GM12878 (cell line): ENCODE measurements at regions not wholly inside any gene's neighbourhood (a gene's known extent, or its start where the extent isn't known, plus 50 kb on each side); places are given as distances from the start of the nearest gene placed in this dataset.

Source experiments
- ATF7 ChIP-seq: fragments of 450-650 bp; IDR thresholded peaks from 2 replicates; pipeline ENCODE4 v1.6.1; 2016; ENCODE audit warnings: low read depth, mild to moderate bottlenecking
- BCLAF1 ChIP-seq: fragments of 450-650 bp; IDR thresholded peaks from 2 replicates; pipeline ENCODE4 v1.6.1; 2017; ENCODE audit warnings: antibody characterized with exemption, mild to moderate bottlenecking, moderate library complexity
- E4F1 ChIP-seq: fragments of 450-650 bp; IDR thresholded peaks from 2 replicates; pipeline ENCODE4 v1.6.1; 2018; ENCODE audit warnings: borderline replicate concordance, mild to moderate bottlenecking; ENCODE audit not compliant: partially characterized antibody
- ELK1 ChIP-seq: IDR thresholded peaks from 2 replicates; pipeline ENCODE4 v1.6.1; 2012; ENCODE audit warnings: low read depth, low read length, improper control_type of control experiment
- EZH2 ChIP-seq: IDR thresholded peaks from 2 replicates; pipeline ENCODE4 v1.6.1; 2012; ENCODE audit warnings: low read depth, mild to moderate bottlenecking, control low read depth, inconsistent platforms, low read length, borderline replicate concordance; ENCODE audit not compliant: control insufficient read depth
- MLLT1 ChIP-seq: fragments of 450-650 bp; IDR thresholded peaks from 2 replicates; pipeline ENCODE4 v1.6.1; 2016; ENCODE audit warnings: mild to moderate bottlenecking
- NBN ChIP-seq: fragments of 450-650 bp; IDR thresholded peaks from 2 replicates; pipeline ENCODE4 v1.6.1; 2016
- NR2C1 ChIP-seq: fragments of 450-650 bp; IDR thresholded peaks from 2 replicates; pipeline ENCODE4 v1.6.1; 2017; ENCODE audit warnings: antibody characterized with exemption, mild to moderate bottlenecking, moderate library complexity
- POLR2A ChIP-seq: IDR thresholded peaks from 2 replicates; pipeline ENCODE4 v1.6.1; 2011; ENCODE audit warnings: low read depth, mild to moderate bottlenecking, low read length
- POLR2AphosphoS5 ChIP-seq: IDR thresholded peaks from 2 replicates; pipeline ENCODE4 v1.6.1; 2011; ENCODE audit warnings: mild to moderate bottlenecking, low read length, inconsistent platforms
- RCOR1 ChIP-seq: conservative IDR thresholded peaks from 2 replicates; pipeline ENCODE4 v1.6.1; 2012; ENCODE audit warnings: low read depth, low read length, improper control_type of control experiment
- RUNX3 ChIP-seq: IDR thresholded peaks from 2 replicates; pipeline ENCODE4 v1.6.1; 2012; ENCODE audit warnings: low read length, inconsistent platforms
- SIX5 ChIP-seq: IDR thresholded peaks from 2 replicates; pipeline ENCODE4 v1.6.1; 2011; ENCODE audit warnings: mild to moderate bottlenecking, low read depth, low read length, moderate library complexity; ENCODE audit not compliant: severe bottlenecking
- TAF1 ChIP-seq: IDR thresholded peaks from 2 replicates; pipeline ENCODE4 v1.6.1; 2011; ENCODE audit warnings: mild to moderate bottlenecking, low read depth, low read length, borderline replicate concordance
- TCF7 ChIP-seq: IDR thresholded peaks from 2 replicates; pipeline ENCODE4 v1.6.1; 2014; ENCODE audit warnings: antibody characterized with exemption, borderline replicate concordance
- USF1 ChIP-seq: IDR thresholded peaks from 2 replicates; pipeline ENCODE4 v1.6.1; 2011; ENCODE audit warnings: borderline replicate concordance, low read depth, mild to moderate bottlenecking, moderate library complexity, mixed read lengths, low read length; ENCODE audit not compliant: insufficient read depth; ENCODE audit errors: extremely low read length
- ZBTB4 ChIP-seq: fragments of 450-650 bp; formaldehyde crosslinking; IDR thresholded peaks from 2 replicates; pipeline ENCODE4 v1.4.0; 2022; ENCODE audit warnings: mild to moderate bottlenecking, moderate library complexity

- TF ChIP-seq E4F1: peak; percentile 76
- TF ChIP-seq TAF1: peak; percentile 91
- TF ChIP-seq ELK1: peak; percentile 99
- no peak for TF ChIP-seq EZH2
- TF ChIP-seq BCLAF1: no peak
- peak; percentile 52 for TF ChIP-seq MLLT1
- peak; percentile 65 for TF ChIP-seq USF1
- peak; percentile 83 for TF ChIP-seq ATF7
- TF ChIP-seq RCOR1: no peak
- no peak for TF ChIP-seq TCF7
- TF ChIP-seq NBN: peak; percentile 76
- TF ChIP-seq SIX5: peak; percentile 29
- peak; percentile 92 for TF ChIP-seq POLR2AphosphoS5
- TF ChIP-seq POLR2A: peak; percentile 93
- peak; percentile 79 for TF ChIP-seq NR2C1
- no peak for TF ChIP-seq ZBTB4 (CRISPR knock-in tag)
- peak; percentile 81 for TF ChIP-seq RUNX3
Measured at GRCh38 chr17:77088455-77089123, 52.2 kb upstream of the SEC14L1 start (continued).
